HG02884 (cell line): ENCODE measurements at regions not wholly inside any gene's neighbourhood (a gene's known extent, or its start where the extent isn't known, plus 50 kb on each side); places are given as distances from the start of the nearest gene placed in this dataset.

ENCODE experiments used
- ATAC-seq: cut with Tn5 transposase; IDR thresholded peaks from one replicate; pipeline ENCODE4 v1.9.1; 2021; ENCODE audit warnings: mild to moderate bottlenecking, moderate library complexity; ENCODE audit not compliant: unreplicated experiment

DNA sequence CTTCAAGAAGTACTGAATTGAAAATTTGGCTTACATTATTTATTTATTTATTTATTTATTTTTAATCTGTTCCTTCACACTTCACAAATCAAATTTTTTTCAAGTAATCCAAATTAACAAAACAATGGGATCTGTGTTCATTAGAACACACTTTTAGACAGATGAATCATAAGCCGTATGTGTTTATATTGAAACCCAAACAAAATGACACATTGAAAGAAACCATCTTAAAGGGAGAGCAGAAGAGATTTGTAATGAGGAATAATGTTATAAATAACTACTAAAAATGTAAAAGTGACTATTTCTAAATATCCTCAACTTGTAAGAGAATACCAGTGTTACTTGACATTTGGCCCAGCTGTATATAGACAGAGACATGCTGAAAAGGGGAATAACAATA is 991.0 kb upstream of the CHAC2 start:
- ATAC-seq = no peak

DNA sequence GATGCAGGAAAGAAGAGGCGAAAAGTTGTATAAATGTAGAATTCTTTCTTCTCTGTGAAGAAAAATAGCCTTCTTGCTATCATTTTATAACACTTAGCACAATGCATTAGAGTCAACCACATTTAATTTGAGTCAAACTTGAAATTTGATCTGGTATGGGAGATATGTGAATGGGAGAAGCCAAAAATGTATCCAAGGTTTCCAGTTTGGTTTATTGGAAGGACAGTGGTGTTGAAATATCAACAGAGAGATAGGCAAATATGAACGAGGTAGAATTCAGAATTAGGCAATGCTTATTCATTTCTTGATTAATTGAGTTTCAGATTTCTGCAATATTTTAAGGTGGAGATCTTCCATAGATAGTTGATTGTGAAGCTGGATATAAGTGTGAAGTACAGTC is 991.9 kb upstream of the CHAC2 start:
- ATAC-seq = no peak

DNA sequence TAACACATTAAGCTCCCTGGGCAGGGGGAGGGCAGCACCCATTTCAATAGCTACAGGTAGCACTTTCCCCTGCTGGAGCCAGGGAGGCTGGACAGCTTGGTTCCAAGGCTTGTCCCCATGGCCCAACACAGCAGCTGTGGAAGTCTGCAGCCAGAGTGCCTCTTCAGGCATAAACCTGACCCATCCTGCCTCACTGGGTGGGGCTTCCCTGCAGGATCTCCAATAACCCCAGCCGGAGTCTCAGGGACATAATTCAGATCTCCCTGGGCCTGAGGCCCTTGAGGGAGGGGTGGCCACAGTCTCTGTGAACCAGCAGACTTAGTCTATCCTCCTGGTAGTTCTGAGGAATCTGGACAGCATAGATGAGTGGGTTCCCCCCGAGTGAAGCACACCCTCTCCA is 1001.9 kb upstream of the CHAC2 start:
- ATAC-seq = no peak

DNA sequence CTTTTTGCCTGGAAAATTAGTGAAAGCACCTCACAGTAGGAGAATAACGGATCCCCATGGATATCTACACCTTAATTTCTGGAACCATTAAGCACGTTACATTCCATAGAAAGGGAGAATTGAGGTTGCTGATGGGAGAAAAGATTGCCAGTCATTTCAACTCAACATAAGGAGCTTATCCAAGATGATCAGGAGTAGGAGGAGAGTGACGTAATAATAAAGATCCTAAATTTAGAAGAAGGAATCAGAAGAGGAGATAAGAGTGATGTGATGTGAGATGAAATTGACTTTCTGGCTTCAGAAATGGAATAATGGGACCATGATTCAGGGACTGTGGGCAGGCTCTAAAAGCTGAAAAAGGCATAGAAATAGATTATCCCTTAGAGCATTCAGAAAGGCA is 1017.8 kb upstream of the CHAC2 start:
- no peak for ATAC-seq

DNA sequence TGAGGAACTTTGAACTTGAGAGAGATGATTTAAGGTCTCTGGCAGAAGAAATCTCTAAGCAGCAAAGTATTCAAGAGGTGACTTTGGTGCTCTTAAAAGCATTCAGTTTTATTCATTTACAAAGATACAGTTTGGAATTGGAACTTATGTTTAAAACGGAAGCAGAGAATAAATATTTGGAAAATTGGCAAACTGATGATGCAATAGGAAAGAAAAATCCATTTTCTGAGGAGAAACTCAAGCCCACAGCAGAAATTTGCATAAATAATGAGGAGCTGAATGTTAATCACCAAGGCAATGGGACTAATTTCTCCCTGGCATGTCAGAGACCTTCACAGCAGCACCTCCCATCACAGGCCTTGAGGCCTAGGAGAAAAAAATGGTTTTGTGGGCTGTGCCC is 1022.5 kb upstream of the CHAC2 start:
- ATAC-seq = no peak

DNA sequence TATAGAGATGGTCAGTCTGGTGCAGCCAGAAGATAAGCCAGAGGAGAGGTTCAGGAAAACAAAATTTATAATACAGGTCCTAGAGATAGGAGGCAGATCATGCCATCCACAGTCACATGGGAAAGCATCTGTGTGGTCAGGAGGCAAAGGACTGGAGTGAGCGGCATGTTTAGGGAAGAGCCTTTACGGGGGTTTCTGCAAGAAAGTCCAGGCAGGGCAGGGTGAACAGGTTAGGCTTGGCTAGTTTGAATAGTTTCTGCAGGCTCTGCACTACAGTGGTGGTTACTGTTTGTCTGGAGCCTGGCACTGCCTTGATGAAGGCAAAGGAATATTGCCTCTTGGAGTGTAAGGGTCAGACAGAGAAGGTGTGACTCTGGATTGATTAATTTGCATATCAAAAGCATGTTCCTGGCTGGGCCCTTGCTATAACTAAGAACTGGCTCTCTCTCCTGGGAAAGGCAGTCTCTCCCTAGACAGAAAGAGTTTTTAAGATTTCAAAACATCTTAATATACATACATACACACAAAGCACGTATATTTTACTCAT is 1034.7 kb upstream of the CHAC2 start:
- ATAC-seq = no peak

DNA sequence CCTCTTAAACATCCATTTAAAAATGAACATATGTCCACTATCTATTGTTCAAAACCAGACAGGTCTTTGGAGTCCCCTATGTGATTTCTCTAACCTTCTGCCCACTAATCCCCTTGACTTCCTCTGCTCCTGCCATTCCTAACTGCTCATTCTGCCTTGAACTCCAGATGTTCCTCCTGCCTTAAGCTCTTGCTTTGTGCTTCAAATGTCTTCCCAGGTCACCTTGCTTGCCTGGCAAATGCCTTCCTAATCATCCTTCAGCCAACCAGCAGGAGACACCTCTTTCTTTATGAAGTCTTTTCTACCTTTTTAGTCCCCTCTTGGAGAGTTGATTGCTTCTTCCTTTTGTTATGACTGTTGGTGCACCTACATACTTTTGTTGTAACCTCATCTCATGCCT is 1043.0 kb upstream of the CHAC2 start:
- ATAC-seq = no peak

DNA sequence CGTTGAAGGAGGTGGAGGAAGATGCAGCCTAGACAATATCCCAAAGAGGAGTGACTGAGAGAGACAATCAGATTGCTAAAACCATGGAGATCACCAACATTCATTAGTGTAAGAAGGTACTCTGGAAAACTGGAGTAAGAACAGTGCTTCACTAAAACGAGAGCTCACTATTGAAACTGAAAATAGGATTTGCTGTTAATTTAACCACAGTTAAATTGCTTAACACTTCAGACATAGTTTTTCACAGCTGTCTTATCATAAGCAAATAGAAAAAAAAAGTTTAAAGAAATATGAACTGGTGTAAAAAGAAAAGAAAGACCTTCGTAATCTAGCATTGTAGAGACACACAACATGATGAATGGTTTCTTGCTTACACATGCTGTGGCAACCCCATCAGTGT is 1049.8 kb upstream of the CHAC2 start:
- no peak for ATAC-seq

DNA sequence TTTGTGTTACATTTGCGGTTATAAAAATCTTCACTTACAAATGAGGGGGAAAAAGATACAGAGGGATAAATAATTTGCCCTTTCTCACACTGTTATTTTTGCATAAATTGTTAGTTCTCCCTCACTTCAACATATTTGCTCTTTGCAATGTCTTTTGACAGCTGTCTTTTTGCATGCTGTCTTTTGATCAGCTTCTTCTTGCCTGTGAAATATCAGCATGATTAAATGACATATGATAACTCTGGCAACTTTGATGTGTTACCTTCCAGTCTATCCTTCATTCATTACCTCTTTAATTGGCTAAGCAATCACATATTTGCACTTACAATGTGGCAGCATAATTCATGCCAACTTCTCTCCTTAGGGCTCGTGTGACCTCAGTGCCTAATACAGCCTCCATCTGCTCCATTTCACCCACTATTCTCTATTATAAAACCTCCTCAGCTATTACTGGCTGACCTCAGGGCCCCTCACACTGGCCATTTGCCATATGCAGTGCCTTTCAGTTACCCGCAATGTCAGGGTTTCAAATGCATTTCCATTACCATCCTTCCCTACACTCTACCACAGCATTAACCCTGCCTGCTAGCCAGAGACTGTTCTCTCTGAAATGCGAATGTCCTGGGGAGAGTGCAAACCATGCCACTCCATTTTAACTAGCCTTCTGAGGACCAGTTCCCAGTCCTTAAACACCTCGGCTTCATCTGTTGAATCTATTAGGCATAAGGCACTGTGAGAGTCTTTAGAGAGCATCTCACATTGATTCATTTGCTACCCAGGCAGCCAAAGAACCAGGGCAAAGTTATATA is 1056.6 kb upstream of the CHAC2 start:
- ATAC-seq = no peak

DNA sequence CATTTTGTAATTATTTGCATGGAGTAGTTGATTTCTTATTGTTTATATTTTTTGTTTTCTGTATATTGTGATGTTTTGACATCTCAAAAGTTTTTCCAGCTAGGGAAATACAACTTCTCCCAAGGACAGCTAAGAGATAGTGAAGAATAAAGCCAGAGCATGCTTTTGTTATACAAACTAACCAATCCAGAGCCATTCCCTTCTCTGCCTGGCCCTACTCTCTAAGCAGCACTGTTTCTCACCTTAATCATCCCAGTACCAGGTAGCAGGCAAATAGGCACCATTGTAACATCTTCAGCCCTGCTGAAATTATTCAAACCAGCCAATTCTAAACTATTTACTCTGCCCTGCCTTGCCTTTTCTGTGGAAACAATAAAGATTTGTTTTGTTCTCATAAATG is 1063.4 kb upstream of the CHAC2 start:
- no peak for ATAC-seq

DNA sequence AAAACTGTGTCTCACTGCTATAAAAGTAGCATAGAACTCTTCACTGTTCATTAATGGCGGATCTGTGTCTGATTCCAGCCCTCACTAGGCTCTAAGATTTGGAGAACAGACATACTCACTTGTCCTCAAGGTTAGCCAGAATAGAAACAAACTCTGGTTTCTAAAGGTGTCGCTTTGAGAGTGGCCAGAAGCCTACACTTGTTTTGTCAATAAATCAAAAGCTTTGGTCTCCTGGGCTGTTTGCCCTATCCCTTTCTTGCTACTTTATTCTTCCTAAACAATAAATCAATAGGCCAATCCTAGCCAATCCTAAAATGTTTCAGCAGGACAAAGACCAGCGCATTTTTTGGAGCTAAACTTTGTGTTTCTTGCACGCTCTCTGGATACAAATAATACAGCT is 1064.6 kb upstream of the CHAC2 start:
- ATAC-seq = no peak

DNA sequence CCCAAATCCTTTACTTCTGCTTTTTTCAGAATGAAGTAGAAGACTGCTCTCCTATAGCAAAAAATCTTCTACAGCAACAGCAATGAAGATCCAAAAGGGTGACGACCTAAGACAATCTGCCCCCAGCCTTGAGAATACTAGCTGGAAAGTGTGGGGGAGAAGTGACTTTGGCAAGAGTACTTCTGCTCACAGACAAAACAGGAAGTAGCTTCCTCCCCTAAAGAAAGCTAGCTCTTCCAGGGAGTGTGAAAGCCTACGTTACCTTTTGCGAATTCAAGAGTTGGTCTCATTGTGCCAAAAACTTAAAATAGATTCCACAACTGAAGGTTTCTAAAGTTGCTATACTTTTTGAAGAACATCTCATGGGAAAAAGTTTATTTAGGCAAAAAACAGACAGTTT is 1069.2 kb upstream of the CHAC2 start:
- no peak for ATAC-seq

DNA sequence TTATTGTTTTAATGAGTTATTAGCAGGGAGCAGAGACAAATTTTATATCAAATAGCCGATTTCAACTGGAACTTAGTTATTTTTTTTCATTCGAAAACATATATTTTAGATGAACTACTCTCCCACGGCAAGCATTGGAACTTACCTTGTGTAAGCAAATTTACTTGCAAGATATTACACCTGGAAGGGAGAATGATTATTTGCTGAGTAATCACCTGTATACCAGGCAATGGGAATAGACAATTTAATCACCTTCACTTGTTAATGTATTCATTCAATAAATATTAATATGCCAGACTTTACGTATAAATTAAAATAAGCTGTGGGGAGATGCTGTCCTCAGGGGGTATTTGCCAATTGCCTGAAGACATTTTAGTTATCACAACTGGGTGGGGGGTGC is 1069.9 kb upstream of the CHAC2 start:
- no peak for ATAC-seq

DNA sequence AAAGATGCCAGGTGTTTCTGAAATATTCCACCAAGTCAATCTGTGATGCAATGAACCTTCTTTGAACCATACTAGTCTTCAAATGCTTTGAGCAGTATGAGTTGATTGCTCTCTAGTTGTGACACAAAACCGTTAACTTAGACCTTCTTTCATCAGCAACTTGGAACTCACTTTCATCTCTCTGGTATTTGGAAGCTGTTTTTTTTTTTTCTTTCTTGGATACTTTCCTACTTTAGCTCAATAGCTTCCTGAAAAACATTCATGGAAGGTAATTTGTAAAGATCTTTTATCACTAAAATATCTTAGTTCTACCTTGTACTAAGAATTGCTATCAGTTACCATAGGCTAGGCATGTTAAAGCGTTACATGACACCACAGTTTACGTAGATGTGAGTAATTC is 1071.9 kb upstream of the CHAC2 start:
- no peak for ATAC-seq

DNA sequence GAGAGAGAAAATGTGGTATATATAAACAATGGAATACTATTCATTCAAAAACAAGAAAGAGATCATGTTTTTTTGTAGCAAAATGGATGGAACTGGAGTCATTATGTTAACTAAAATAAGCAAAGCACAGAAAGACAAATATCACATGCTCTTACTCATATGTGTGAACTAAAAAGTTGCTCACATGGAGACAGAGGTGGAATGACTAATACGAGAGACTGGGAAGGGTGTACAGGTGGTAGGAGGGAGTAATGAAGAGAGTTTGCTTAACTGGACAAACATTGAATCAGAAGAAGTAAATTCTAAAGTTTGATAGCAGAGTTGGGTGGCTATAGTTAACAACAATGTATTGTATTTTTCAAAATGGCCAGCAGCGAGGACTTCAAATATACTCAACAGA is 1080.7 kb upstream of the CHAC2 start:
- no peak for ATAC-seq

DNA sequence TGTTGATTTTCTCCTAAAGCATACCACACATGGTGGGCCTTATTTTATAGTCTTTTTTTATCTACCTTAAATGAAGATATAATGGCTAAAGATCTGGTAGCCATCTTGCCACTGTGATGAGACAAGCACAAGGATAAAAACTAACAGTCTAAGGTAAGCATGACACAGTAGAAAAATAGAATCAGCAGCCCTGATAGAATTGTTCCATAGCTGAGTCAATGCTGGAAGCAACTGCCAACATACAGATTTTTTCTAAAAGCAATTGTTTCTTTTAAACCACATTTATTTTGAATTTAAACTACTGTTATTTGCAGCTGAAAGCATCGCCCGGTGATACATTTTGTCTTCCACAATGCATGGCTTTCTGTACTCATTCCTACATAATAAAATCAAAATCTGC is 1091.5 kb upstream of the CHAC2 start:
- no peak for ATAC-seq

DNA sequence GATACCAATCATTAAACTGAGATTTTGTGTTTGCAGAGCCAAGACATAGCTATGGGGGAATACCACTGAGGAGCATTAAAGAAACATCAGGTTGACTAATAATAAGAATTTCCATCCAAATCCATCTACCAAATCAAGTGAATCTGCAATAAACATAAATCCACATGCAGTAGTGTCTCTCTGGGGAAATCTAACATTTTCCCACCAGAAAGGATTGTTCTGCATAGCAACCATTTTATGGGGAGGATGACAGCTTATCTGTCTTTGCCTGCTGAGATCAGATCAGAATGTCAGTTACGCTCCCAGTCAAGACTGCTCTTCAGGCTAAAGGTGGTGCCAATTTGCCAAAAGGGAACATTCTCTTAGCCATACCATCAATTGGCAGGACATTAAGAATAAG is 1098.9 kb upstream of the CHAC2 start:
- no peak for ATAC-seq

DNA sequence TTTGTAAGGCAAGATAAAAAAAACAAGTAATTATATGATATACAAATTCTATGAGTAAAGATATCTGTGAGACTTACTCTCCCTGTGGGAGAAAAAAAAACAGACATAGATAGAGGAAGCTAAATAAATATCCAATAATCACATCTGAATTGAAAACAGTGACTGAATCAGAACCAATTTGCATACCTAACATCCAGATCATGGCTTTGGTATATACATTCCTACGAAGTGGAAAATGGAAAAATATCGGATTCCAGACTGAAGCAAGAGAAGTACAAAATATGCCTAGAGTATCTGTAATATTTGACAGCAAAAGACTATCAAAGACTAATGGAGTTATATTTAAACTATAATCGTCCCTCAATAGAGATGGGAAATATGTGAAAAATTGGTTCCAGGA is 1108.1 kb upstream of the CHAC2 start:
- no peak for ATAC-seq

DNA sequence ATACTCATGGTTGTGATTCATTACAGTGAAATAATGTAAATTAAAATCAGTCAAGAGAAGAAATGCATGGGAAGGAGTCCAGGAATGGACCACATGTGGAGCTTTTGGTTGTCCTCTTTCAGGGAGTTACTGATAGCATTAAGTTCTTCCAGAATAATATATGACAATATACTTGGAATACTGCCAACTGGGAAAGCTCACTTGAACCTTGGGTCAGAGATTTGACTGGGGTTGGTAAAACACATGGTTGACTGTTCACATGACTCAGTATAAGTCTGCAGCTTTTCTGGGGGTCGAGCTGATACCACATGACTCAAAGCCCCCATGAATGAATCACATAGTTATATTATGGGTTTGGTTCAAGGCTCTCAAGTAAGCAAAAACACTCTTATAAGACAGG is 1109.0 kb upstream of the CHAC2 start:
- no peak for ATAC-seq

DNA sequence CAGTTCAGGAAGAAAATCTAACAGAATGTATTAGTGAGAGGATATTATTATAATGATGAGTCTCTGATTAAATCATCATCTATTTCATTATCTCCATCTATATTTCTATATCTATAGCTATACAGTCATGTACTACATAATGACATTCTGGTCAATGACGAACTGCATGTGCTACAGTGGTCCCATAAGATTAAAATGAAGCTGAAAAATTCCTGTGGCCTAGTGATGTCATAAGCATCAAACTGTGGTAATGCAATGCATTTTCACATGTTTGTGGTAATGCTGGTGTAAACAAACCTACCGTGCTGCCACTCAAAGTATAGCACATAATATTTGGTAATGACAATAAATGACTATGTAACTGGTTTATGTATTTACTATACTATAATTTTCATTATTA is 1127.9 kb upstream of the CHAC2 start:
- no peak for ATAC-seq

DNA sequence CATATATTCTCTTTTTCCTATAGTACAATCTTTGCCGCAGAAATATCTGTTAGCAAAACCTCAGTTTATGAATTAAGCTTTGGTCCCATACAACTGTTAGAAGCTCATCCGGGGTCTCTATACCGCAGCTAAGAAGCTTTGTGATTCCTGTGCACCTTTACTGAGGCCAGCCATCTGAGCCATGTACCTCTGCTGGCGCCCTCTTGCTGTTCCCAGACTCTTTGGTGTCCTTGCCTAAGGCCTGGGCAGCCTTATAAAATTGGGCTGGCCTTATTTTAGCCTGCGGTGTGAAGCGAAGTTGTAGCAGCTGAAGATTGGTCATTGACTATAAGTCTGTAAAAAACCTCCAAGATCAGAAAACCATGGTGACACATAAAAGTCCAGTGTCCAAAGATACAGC is 1135.1 kb upstream of the CHAC2 start:
- no peak for ATAC-seq

DNA sequence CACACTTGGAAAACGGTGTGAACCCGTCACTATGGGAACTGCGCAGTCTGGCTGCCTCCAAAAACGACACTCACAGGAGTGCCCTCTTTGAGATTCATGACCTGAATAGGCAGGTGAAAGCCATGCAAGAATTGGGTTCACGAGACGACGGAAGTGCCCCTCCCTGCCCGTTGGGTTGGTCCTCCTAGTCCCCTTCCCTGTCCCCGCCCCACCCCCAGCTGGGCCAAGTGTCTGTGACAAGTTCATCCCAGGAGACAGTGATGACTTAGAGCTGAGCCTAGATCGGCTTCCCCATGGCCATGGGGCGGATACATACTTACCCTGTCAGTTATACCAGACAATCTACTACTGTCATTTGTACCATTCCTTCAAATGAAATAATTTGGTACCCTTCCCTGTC is 1137.7 kb upstream of the CHAC2 start:
- no peak for ATAC-seq

DNA sequence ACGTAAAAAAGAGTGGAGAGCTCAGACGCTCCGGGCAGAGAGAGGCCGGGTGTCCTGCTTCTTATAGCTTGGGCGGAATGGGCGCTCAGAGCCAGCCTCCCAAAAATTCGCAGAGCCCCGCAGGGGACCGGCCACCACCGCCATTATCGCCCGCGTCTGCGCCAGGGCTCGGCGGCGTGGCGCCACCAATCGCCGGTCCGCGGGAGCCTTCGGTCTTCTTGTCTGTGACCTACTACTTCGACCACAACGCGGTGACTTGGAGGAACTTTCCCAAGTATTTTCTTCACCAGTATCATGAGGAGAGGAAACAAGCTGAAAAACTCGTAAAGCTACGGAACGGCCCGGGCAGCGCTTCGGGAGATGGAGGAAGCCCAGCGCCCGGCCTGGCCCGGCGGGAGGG is 1138.1 kb upstream of the CHAC2 start:
- no peak for ATAC-seq
